Progenitor cell of endocrine pancreas (in vitro differentiated cells): ENCODE measurements at regions not wholly inside any gene's neighbourhood (a gene's known extent, or its start where the extent isn't known, plus 50 kb on each side); places are given as distances from the start of the nearest gene placed in this dataset.

Experiments used
- DNase-seq: peaks from one replicate; pipeline ENCODE4 v3.0.0; 2021; ENCODE audit warnings: low spot score; ENCODE audit not compliant: unreplicated experiment
- H3K27ac Mint-ChIP-seq: 2 replicates; pipeline ENCODE4 v1.8.0; 2021; ENCODE audit warnings: mild to moderate bottlenecking, moderate library complexity, mixed read lengths
- H3K27me3 Mint-ChIP-seq: 2 replicates; pipeline ENCODE4 v1.8.0; 2021; ENCODE audit warnings: mixed read lengths
- H3K36me3 Mint-ChIP-seq: 2 replicates; pipeline ENCODE4 v1.8.0; 2022; ENCODE audit warnings: mixed read lengths; ENCODE audit not compliant: insufficient read depth
- H3K4me1 Mint-ChIP-seq: 2 replicates; pipeline ENCODE4 v1.8.0; 2021; ENCODE audit warnings: low read depth, mixed read lengths
- H3K4me3 Mint-ChIP-seq: 2 replicates; pipeline ENCODE4 v1.8.0; 2021; ENCODE audit warnings: low read depth, mild to moderate bottlenecking, moderate library complexity, mixed read lengths
- H3K9me3 Mint-ChIP-seq: 2 replicates; pipeline ENCODE4 v1.8.0; 2021; ENCODE audit warnings: low read depth, mixed read lengths
- CTCF ChIP-seq: fragments of 200-600 bp; sonication (generic); IDR thresholded peaks from one replicate; pipeline ENCODE4 v1.5.0; 2021; ENCODE audit warnings: antibody characterized with exemption, mild to moderate bottlenecking; ENCODE audit not compliant: unreplicated experiment

- Mint-ChIP-seq H3K36me3 (no peaks in the 10 kb centered on the region), H3K9me3 (peaks cover 4% of the 10 kb centered on the region), H3K4me3 (no peak overlapping the region), H3K27ac (no peak overlapping the region), H3K4me1 (peaks cover 8% of the 10 kb centered on the region), H3K27me3 (no peaks in the 10 kb centered on the region)
- no peak for TF ChIP-seq CTCF
- no peak for DNase-seq
Observed at GRCh38 chr2:83063511-83063910, 1395.6 kb downstream of the SUCLG1 start.

- H3K36me3 Mint-ChIP-seq: no peaks in the 10 kb centered on the region
- no peak overlapping the region for H3K27ac Mint-ChIP-seq
- H3K27me3 Mint-ChIP-seq: no peaks in the 10 kb centered on the region
- peaks cover 8% of the 10 kb centered on the region for H3K9me3 Mint-ChIP-seq
- DNase-seq: no peak
- TF ChIP-seq CTCF: no peak
- H3K4me1 Mint-ChIP-seq: no peaks in the 10 kb centered on the region
- H3K4me3 Mint-ChIP-seq: no peak overlapping the region
Observed at GRCh38 chr2:83058683-83059082, 1400.4 kb downstream of the SUCLG1 start.

- no peaks in the 10 kb centered on the region for H3K4me1 Mint-ChIP-seq
- no peak for DNase-seq
- H3K36me3 Mint-ChIP-seq: no peaks in the 10 kb centered on the region
- no peaks in the 10 kb centered on the region for H3K27me3 Mint-ChIP-seq
- H3K9me3 Mint-ChIP-seq: peaks cover 13% of the 10 kb centered on the region
- no peak overlapping the region for H3K27ac Mint-ChIP-seq
- H3K4me3 Mint-ChIP-seq: no peak overlapping the region
- no peak for TF ChIP-seq CTCF
Observed at GRCh38 chr2:83055376-83056010, 1403.6 kb downstream of the SUCLG1 start.

GRCh38 chr2:83054751-83055150 is 1404.3 kb downstream of the SUCLG1 start:
- Mint-ChIP-seq H3K27me3 (no peaks in the 10 kb centered on the region), H3K4me3 (no peak overlapping the region), H3K27ac (no peak overlapping the region), H3K4me1 (no peaks in the 10 kb centered on the region), H3K9me3 (peaks cover 13% of the 10 kb centered on the region), H3K36me3 (no peaks in the 10 kb centered on the region)
- no peak for TF ChIP-seq CTCF
- DNase-seq: no peak

GRCh38 chr2:83051538-83052170 is 1407.4 kb downstream of the SUCLG1 start:
- peaks cover 5% of the 10 kb centered on the region for H3K9me3 Mint-ChIP-seq
- H3K27me3 Mint-ChIP-seq: no peaks in the 10 kb centered on the region
- DNase-seq: no peak
- TF ChIP-seq CTCF: no peak
- no peaks in the 10 kb centered on the region for H3K36me3 Mint-ChIP-seq
- no peak overlapping the region for H3K4me3 Mint-ChIP-seq
- no peaks in the 10 kb centered on the region for H3K4me1 Mint-ChIP-seq
- H3K27ac Mint-ChIP-seq: no peak overlapping the region
